Brain pericyte (primary cell): ENCODE measurements at regions not wholly inside any gene's neighbourhood (a gene's known extent, or its start where the extent isn't known, plus 50 kb on each side); places are given as distances from the start of the nearest gene placed in this dataset.
"Not testable (repeated sequence)": the region's sequence is repeated elsewhere in the genome, so short reads cannot be mapped to it uniquely, and the experiment has no call there.

Source experiments
- DNase-seq: peaks from one replicate; pipeline ENCODE4 v3.0.0-alpha.2; 2012; ENCODE audit warnings: low read depth, low spot score

DNA sequence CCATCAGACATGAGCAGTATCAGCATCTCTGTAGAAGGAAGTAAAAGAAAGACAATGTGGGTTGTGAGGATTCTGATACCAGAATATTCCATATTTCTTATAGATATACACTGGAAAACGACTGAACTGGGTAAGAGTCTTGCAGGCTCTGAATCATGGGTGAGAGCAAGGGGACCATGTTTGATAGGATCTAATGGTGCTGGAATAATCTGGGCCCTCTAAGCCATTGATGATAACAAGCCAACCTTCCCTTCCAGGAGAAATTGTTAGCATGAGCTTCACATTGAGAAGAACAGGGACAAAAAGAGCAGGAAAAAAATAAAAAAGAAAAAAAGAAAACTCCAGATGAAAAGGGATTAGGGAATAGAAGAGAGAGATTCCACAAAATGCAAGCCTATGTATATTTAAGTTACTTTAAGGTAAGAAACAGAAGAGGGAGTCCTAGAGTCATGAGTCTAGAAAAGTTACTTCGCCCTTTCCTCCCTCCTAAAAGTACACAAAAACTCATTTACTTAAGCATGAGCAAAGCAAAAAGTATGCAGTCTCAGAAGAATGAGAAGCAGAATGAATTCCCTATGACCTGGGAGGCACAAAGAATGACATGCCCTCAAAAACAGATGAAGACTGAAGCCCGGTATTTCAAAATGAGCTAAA lies 181.9 kb downstream of the TMEM26 start:
- DNase-seq: peak; percentile 46

GRCh38 chr10:61263518-61263917 lies 189.7 kb downstream of the TMEM26 start:
- no peak for DNase-seq

DNA sequence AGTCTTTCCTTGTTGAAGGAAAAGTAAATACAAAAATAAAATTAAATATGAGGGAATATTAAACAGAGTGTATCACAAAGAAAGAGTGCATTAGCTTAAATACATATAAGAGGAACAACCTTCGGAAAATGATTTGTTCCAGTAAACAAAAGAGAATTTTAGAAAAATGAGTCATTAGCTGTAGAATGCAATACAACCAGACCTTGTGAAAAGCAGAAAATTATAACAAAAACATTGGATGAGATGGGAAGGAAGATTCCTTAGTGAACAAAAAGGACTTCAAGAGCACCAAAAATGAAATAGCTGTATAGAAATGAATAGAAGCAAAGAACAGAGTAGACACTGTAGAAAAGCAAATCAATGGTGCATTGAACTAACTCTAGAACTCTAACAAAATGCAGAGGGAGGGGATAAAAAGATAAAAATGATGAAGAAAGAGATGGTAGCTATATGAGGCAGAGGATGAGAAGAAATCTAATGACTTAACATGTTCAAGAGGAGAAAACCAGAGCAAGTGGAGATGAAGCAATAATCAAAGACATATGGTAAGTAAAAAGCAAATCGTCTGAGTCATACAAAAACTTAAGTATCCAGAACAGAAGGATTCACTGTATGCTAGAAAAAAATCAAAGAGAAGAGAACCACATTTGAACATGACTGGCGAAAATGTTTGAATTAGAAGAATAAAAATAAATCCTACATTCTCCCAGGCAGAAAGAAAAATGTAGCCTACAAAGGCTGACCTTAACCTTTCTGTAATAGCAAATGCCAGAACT lies 190.5 kb downstream of the TMEM26 start:
- DNase-seq: peak; percentile 25

DNA sequence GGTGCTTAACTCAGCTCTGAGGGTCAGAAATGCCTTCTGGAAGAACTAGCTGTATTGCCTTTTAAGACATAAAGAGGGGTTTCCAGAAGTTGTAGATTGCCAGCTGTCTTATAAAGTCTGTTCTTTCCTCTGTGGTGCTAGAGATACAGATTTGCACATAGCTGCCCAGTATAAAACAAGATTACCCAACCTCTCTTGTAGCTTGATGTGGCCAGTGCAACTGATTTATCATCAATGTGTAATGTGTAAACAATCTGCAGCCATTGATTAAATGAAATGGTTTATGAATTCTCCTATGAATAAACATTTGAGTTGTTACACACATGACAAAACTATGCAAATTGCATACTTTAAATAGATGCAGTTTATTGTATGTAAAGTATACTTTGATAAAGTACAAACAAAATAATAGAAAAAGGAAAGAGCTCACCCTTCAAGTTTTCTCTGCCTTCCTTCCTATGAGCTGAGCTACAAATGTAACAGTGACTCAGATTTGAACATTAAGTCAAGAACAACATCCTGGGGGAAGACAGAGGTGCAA lies 195.2 kb downstream of the TMEM26 start:
- DNase-seq: no peak

DNA sequence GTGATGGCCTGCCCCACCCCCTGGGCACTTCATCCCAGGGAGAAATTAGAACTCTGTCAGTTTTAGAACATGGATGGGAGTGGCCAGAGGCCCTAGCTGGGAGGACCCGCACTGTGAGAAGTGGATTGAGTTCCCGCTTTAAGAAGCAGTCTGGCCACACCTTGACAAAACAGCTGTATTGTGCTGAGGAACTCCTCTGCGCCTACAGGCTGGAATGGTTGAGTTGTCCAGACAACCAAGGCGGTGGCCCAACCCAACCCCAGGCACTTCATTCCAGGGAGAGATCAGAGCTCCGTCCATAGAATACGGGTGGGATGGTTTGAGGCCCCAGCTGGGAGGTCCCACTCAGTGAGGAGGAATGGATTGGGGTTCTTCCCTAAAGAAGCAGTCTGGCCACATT lies 196.0 kb downstream of the TMEM26 start:
- no peak for DNase-seq

- not testable (repeated sequence) for DNase-seq
These were observed 200.9 kb downstream of the TMEM26 start for GRCh38 chr10:61252326-61252725.

- no peak for DNase-seq
These were observed 202.1 kb downstream of the TMEM26 start for GRCh38 chr10:61251089-61251488.

GRCh38 chr10:61250131-61250530 lies 203.1 kb downstream of the TMEM26 start:
- DNase-seq: no peak

GRCh38 chr10:61248013-61248412 lies 205.2 kb downstream of the TMEM26 start:
- no peak for DNase-seq

GRCh38 chr10:61244261-61244775 lies 208.9 kb downstream of the TMEM26 start:
- no peak for DNase-seq

DNA sequence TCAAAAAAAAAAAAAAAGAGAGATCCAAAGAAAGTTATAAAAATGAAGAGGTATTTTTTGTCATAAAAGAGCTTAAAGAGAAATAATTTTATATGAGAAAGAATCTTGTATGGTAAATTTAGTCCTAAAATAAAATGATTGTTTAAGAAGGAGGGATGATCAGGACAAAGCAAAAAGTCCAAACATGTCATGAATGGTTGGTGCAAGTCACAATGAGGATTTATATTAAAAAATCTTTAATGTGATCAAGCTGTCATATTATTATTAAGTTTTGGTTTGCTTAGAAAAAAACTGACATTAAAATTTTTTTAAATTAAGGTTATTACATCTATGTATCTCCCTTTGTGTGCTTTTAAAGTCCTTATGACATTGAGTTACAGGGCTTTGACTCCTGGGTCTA lies 220.4 kb downstream of the TMEM26 start:
- no peak for DNase-seq

DNA sequence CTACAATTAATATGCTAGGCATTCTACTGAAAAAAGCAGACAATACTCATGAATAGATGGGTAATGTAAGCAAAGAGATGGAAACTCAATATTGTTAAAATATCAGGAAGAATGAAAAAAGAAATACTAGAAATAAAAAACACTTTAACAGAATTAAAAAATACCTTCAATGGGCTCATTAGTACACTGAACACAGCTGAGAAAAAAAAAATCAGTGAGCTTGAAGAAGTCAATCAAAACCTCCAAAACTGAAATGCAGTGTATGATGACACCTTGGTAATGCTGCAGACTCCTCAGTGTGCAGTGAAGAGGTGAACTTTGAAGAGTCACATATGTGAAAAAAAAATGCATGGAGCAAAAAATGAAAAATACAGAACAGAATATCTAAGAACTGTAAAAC lies 227.2 kb downstream of the TMEM26 start:
- no peak for DNase-seq

DNA sequence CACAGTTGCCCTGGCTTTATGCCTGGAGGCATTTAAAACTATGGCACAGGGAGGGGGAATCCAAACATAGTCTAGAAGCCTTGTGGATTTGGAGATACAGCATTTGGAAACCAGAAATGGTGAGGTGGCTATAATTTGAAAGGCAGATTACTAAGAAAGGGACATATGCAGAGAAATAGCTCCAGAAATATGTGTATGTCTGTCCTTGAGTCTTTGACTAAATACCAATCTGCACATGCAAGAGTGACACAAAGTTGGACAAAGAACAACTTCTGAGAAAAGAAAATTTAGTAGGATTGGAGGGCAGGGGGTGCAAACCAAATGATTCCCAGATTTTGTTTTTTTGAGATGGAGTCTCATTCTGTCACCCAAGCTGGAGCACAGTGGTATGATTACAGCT lies 229.6 kb downstream of the TMEM26 start:
- DNase-seq: no peak

DNA sequence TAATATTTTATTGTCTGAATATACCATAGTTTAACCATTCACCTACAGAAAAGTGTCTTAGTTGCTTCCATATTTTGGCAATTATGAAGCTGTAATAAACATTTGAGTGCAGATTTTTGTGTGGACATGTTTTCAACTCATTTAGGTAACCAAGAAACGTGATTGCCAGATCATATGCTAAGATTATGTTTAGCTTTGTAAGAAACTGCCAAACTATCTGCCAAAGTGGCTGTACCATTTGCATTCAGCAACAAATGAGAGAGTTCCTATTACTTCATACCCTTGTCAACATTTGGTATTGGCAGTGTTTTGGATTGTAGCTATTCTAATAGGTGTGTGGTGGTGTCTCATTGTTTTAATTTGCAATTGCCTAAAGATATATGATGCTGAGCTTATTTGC lies 233.5 kb downstream of the TMEM26 start:
- no peak for DNase-seq

DNA sequence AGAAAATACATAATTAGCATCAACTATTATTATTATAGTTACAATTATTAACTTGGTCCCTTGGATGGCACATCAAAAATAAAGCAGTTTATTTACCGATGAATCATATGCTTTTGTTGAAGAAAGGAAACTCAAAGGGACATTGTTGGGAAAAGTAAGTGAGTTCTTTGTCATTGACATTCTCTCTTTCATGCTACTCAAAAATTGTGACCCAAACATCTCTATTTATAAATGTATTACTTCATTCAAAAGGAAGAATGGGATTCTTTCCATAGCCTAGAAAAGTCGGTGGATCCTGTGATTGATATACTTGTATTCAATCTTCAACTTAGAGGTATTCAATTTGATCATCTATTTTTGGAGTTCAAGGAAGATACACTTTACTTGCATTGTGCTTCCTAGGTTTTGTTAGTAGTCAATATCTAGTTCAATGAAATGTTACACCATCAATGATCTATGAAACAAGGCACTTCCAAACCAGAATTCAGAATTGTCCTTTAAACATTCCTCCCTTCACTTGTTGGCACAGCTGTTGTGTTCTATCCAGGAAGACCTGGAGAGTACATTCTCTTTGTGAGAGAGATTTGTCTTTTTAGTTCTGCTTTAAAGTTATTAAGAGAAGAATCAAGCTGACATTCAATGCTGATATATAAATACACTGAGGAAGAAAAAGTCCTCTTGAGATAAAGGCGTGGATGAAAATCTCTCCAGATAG lies 235.2 kb downstream of the TMEM26 start:
- no peak for DNase-seq

DNA sequence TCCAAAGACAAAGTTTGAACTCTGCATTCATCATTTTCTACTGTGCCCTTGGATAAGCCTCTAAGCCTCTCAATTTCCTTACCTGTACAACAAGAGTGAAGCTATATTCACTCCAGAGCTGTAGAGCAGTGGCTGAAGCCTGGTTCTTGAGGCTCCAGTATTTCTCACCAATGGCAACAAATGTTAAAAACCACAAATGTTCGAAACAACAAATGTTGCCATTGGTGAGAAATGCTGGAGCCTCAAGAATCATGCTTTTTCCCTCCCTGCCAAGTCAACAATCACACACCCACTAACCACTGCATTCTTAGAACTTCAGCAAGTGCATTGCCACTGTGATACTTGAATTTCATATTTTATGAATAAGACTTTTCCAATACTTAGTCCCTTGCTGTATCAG lies 237.9 kb downstream of the TMEM26 start:
- DNase-seq: no peak

DNA sequence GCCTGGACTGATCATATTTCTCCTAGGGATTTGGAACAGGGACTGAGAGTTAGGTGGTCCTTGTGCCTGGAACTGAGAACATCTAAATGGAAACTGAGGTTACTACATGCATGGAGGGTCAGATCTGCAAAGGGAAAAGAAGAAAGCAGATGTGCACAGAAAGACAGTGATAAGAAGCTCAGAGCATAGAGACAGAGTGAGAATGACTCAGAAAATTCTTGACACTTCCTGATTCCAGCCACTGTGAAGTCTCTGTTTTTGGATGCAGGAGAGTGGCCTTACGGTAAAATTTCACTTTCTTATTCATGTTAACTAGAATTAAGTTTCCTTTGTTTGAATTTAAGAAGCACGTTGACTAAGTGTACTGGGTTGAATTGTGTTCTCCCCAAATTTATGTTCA lies 241.7 kb downstream of the TMEM26 start:
- no peak for DNase-seq

GRCh38 chr10:61197057-61197456 lies 253.1 kb upstream of the RHOBTB1 start:
- DNase-seq: no peak

DNA sequence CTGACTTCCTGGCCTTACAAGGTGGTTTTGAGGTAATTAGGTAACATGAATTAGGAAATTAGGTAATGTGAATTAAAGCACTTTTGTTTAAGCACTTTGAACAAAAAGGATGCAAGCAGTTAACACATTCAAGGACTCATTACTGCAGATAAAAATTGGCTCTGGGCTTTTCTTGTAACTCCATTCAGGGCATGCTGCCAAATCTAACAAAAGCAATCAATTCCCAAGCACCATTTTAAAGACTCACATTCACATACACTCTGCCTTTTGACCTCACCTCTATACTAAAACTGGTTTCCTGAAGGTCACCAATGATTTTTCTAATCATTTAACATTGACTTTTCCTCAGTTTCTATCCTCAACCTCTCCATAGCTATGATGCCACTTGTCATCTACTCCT lies 251.2 kb upstream of the RHOBTB1 start:
- no peak for DNase-seq

DNA sequence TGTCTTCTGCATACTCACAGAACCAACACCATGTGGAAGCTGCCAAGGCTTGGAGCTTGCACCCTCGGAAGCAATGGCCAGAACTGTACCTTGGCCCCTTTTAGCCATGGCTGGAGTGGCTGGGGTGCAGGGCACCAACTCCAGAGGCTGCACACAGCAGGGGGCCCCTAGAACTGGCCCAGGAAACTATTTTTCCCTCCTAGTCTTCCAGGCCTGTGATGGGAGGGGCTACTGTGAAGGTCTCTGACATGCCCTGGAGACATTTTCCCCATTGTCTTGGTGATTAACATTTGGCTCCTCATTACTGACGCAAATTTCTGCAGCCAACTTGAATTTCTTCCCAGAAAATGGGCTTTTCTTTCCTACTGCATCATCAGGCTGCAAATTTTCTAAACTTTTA lies 248.6 kb upstream of the RHOBTB1 start:
- DNase-seq: not testable (repeated sequence)

- no peak for DNase-seq
These were observed 248.1 kb upstream of the RHOBTB1 start for GRCh38 chr10:61192042-61192441.

DNA sequence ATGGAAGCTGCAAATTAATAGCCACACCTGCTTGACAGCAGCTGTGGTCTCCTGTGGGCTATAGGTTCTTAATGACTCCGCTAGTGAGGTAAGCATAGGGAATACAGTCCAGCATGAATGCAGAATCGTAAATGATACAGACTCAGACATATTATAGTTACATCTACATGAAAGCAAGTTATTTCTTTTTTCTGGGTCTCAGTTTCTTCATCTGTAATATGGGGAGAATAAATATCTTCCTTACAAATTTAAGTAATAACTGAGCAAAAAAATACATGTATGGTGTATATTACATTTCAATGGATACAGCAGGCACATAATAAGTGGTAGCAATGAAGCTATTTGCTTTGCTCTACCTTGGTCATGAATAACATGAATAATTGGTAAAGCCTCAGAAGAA lies 245.9 kb upstream of the RHOBTB1 start:
- no peak for DNase-seq
